ENCODE measurements at regions not wholly inside any gene's neighbourhood (a gene's known extent, or its start where the extent isn't known, plus 50 kb on each side); places are given as distances from the start of the nearest gene placed in this dataset.

GRCh38 chr6:66082914-66083313 lies 375.9 kb upstream of the EYS start:
- TF ChIP-seq CTCF (IDR thresholded peaks at IDR 0.05) = no peak
- no peak for TF ChIP-seq ZFX (IDR thresholded peaks at IDR 0.05; ENCODE audit: borderline replicate concordance)
